ENCODE measurements at regions not wholly inside any gene's neighbourhood (a gene's known extent, or its start where the extent isn't known, plus 50 kb on each side); places are given as distances from the start of the nearest gene placed in this dataset.
A peak's percentile ranks its signal among the peaks of the same experiment; 100 is the strongest.
"Not testable (repeated sequence)": the region's sequence is repeated elsewhere in the genome, so short reads cannot be mapped to it uniquely, and the experiment has no call there.

GRCh38 chr2:110394769-110395168, 77.8 kb downstream of the LIMS4 start:
- not testable (repeated sequence) for DNase-seq (ENCODE audit: low read depth)

GRCh38 chr2:110392366-110392765, 80.2 kb downstream of the LIMS4 start:
- DNase-seq (ENCODE audit: low read depth) = not testable (repeated sequence)

- not testable (repeated sequence) for DNase-seq (ENCODE audit: low read depth)
Measured at GRCh38 chr2:110391035-110391418, 81.6 kb downstream of the LIMS4 start.

- peak; percentile 0 for DNase-seq (ENCODE audit: low read depth)
Measured at GRCh38 chr2:110390351-110391034, 82.1 kb downstream of the LIMS4 start.

- not testable (repeated sequence) for DNase-seq (ENCODE audit: low read depth)
Measured at GRCh38 chr2:110387044-110387443, 85.6 kb downstream of the LIMS4 start.

- DNase-seq (ENCODE audit: low read depth) = not testable (repeated sequence)
Measured at GRCh38 chr2:110386546-110386945, 86.1 kb downstream of the LIMS4 start.

GRCh38 chr2:110384736-110385119, 87.9 kb downstream of the LIMS4 start:
- DNase-seq (ENCODE audit: low read depth) = not testable (repeated sequence)

GRCh38 chr2:110384109-110384735, 88.4 kb downstream of the LIMS4 start:
- not testable (repeated sequence) for DNase-seq (ENCODE audit: low read depth)

- DNase-seq (ENCODE audit: low read depth) = not testable (repeated sequence)
Measured at GRCh38 chr2:110383163-110384048, 89.2 kb downstream of the LIMS4 start.

- not testable (repeated sequence) for DNase-seq (ENCODE audit: low read depth)
Measured at GRCh38 chr2:110373519-110373918, 99.1 kb downstream of the LIMS4 start.

- not testable (repeated sequence) for DNase-seq (ENCODE audit: low read depth)
Measured at GRCh38 chr2:110371633-110372032, 101.0 kb downstream of the LIMS4 start.

- DNase-seq (ENCODE audit: low read depth) = not testable (repeated sequence)
Measured at GRCh38 chr2:110357616-110358015, 115.0 kb downstream of the LIMS4 start.

- DNase-seq (ENCODE audit: low read depth) = not testable (repeated sequence)
Measured at GRCh38 chr2:110354294-110355018, 118.2 kb downstream of the LIMS4 start.

GRCh38 chr2:110350718-110351117, 121.9 kb downstream of the LIMS4 start:
- DNase-seq (ENCODE audit: low read depth) = not testable (repeated sequence)

GRCh38 chr2:110348902-110349301, 123.7 kb downstream of the LIMS4 start:
- DNase-seq (ENCODE audit: low read depth) = not testable (repeated sequence)

- DNase-seq (ENCODE audit: low read depth) = not testable (repeated sequence)
Measured at GRCh38 chr2:110344405-110345035, 128.1 kb downstream of the LIMS4 start.

- DNase-seq (ENCODE audit: low read depth) = not testable (repeated sequence)
Measured at GRCh38 chr2:110342077-110342476, 129.7 kb upstream of the MTLN start.

GRCh38 chr2:110339126-110339525, 126.8 kb upstream of the MTLN start:
- not testable (repeated sequence) for DNase-seq (ENCODE audit: low read depth)

- DNase-seq (ENCODE audit: low read depth) = peak; percentile 2
Measured at GRCh38 chr2:110338277-110339003, 126.1 kb upstream of the MTLN start.

- not testable (repeated sequence) for DNase-seq (ENCODE audit: low read depth)
Measured at GRCh38 chr2:110336071-110336470, 123.7 kb upstream of the MTLN start.
